HepG2 (cell line): ENCODE measurements at regions not wholly inside any gene's neighbourhood (a gene's known extent, or its start where the extent isn't known, plus 50 kb on each side); places are given as distances from the start of the nearest gene placed in this dataset.

Experiments
- ATAC-seq: fragments of 200-7000 bp; cut with Tn5 transposase; 3 replicates; pipeline ENCODE4 v1.9.1; 2020; ENCODE audit warnings: mild to moderate bottlenecking, moderate library complexity
- BruUV-seq: library from RNA; stranded (reverse); fragments of 400-500 nt; replicated peaks from 2 replicates; lab custom pipeline; 2021; lab: Mats Ljungman, UMichigan
- CTCF ChIA-PET: fragments of 300-600 bp; formaldehyde crosslinking; extraction: SDS; loops from one replicate; lab custom pipeline; 2021; ENCODE audit warnings: low total read pairs, inconsistent platforms, low intra/inter-chr PET ratio; lab: Yijun Ruan, JAX
- POLR2A ChIA-PET: fragments of 350-600 bp; sonication (Branson Sonifier 250); formaldehyde crosslinking; loops from one replicate; lab custom pipeline; 2020; ENCODE audit warnings: antibody characterized with exemption, inconsistent platforms; lab: Yijun Ruan, JAX
- DNase-seq: peaks from one replicate; pipeline ENCODE4 v3.0.0-alpha.2; 2015; ENCODE audit warnings: low spot score
- FAIRE-seq: peaks from 3 replicates; lab custom pipeline; 2011; peaks lifted over from hg19 to GRCh38; lab: Jason Lieb, UNC
- H2AFZ ChIP-seq: one replicate; pipeline ENCODE4 v1.6.1; 2011; ENCODE audit warnings: low read length, inconsistent platforms
- H3K27ac ChIP-seq: fragments of 300-600 bp; 3 replicates; pipeline ENCODE4 v1.8.0; 2011; ENCODE audit warnings: mixed run types, mild to moderate bottlenecking, mixed read lengths, low read length, inconsistent platforms; ENCODE audit not compliant: insufficient read depth; ENCODE audit errors: extremely low read length
- H3K27me3 ChIP-seq, 2 experiments: fragments of 200-600 bp in 1 of 2; 2 replicates in 1 of 2; 3 replicates in 1 of 2; pipeline versions ENCODE4 v1.6.0 to v1.8.0; 2011; ENCODE audit warnings: low read length in 2 of 2, mild to moderate bottlenecking in 2 of 2, moderate library complexity in 2 of 2, inconsistent platforms in 1 of 2; ENCODE audit not compliant: insufficient read depth in 2 of 2, control insufficient read depth in 1 of 2
- H3K36me3 ChIP-seq, 2 experiments: fragments of 200-600 bp in 1 of 2; replicated peaks in 1 of 2; 2 replicates in 1 of 2; 3 replicates in 1 of 2; pipeline versions ENCODE4 v1.5.1 to v1.8.0; 2011; ENCODE audit warnings: low read length in 2 of 2, inconsistent platforms in 1 of 2; ENCODE audit not compliant: insufficient read depth in 2 of 2, control insufficient read depth in 1 of 2
- H3K4me1 ChIP-seq: 2 replicates; pipeline ENCODE4 v1.5.1; 2012; ENCODE audit warnings: low read length, inconsistent platforms; ENCODE audit not compliant: insufficient read depth
- H3K4me2 ChIP-seq: 2 replicates; pipeline ENCODE4 v1.6.0; 2011; ENCODE audit warnings: low read depth, low read length, inconsistent platforms
- H3K4me3 ChIP-seq, 3 experiments: fragments of 200-600 bp in 1 of 3; sonication (generic), shearing (Covaris generic) in 1 of 3; replicated peaks in 1 of 3; 2 replicates each; pipeline ENCODE4 v1.5.1; 2011 to 2016; ENCODE audit warnings: low read length in 3 of 3, inconsistent platforms in 2 of 3, low read depth in 2 of 3, mild to moderate bottlenecking in 2 of 3, control low read depth in 1 of 3, mixed read lengths in 1 of 3; ENCODE audit not compliant: insufficient read depth in 1 of 3
- H3K79me2 ChIP-seq: one replicate; pipeline ENCODE4 v1.6.1; 2011; ENCODE audit warnings: low read length, inconsistent platforms; ENCODE audit not compliant: insufficient read depth
- H3K9ac ChIP-seq: 2 replicates; pipeline ENCODE4 v1.6.0; 2011; ENCODE audit warnings: mild to moderate bottlenecking, low read depth, low read length, inconsistent platforms; ENCODE audit not compliant: insufficient read depth
- H3K9me3 ChIP-seq: 2 replicates; pipeline ENCODE4 v1.5.1; 2012; ENCODE audit warnings: mild to moderate bottlenecking, low read length
- H4K20me1 ChIP-seq: 2 replicates; pipeline ENCODE4 v1.6.0; 2011; ENCODE audit warnings: inconsistent platforms, mild to moderate bottlenecking, low read length, moderate library complexity; ENCODE audit not compliant: insufficient read depth
- ATRX ChIP-seq: sonication (generic); formaldehyde crosslinking; IDR thresholded peaks from 2 replicates; pipeline ENCODE4 v1.4.0; 2020; ENCODE audit warnings: missing genetic modification reagents, borderline replicate concordance
- DNMT3B ChIP-seq: conservative IDR thresholded peaks from 2 replicates; pipeline ENCODE4 v1.6.1; 2016; ENCODE audit warnings: missing biosample characterization, control low read depth
- FOXO4 ChIP-seq: sonication (generic); formaldehyde crosslinking; conservative IDR thresholded peaks from 2 replicates; pipeline ENCODE4 v1.8.1; 2023; ENCODE audit warnings: missing genetic modification reagents
- HCFC1 ChIP-seq: fragments of 150-350 bp; IDR thresholded peaks from 2 replicates; pipeline ENCODE4 v1.6.1; 2014; ENCODE audit warnings: low read depth, low read length
- HDAC6 ChIP-seq: fragments of 200-600 bp; sonication (generic); IDR thresholded peaks from 2 replicates; pipeline ENCODE4 v1.7.0; 2017; ENCODE audit warnings: mild to moderate bottlenecking, antibody characterized with exemption, low read length, low read depth
- MED1 ChIP-seq: sonication (generic); formaldehyde crosslinking; IDR thresholded peaks from 2 replicates; pipeline ENCODE4 v1.4.0; 2020; ENCODE audit warnings: missing genetic modification reagents
- POLR2A ChIP-seq, 2 experiments: IDR thresholded peaks; 2 replicates each; pipeline ENCODE4 v1.6.1; 2011; ENCODE audit warnings: low read depth in 2 of 2, low read length in 2 of 2, mild to moderate bottlenecking in 1 of 2, moderate library complexity in 1 of 2; ENCODE audit not compliant: insufficient read depth in 1 of 2
- RARA ChIP-seq: IDR thresholded peaks from 2 replicates; pipeline ENCODE4 v1.6.1; 2016; ENCODE audit warnings: missing genetic modification reagents, missing compliant biosample characterization
- RXRA ChIP-seq: sonication (generic); formaldehyde crosslinking; IDR thresholded peaks from 2 replicates; pipeline ENCODE4 v1.5.1; 2020; ENCODE audit warnings: missing genetic modification reagents
- SIN3A ChIP-seq: IDR thresholded peaks from 2 replicates; pipeline ENCODE4 v1.6.1; 2011; ENCODE audit warnings: low read depth, mild to moderate bottlenecking, control low read depth, low read length, borderline replicate concordance
- SP2 ChIP-seq: sonication (generic); formaldehyde crosslinking; IDR thresholded peaks from 2 replicates; pipeline ENCODE4 v1.5.1; 2020; ENCODE audit warnings: mild to moderate bottlenecking, missing genetic modification reagents
- SPEN ChIP-seq: sonication (generic); formaldehyde crosslinking; IDR thresholded peaks from 2 replicates; pipeline ENCODE4 v1.5.1; 2020; ENCODE audit warnings: low read depth, mild to moderate bottlenecking, missing genetic modification reagents
- TSC22D2 ChIP-seq: sonication (generic); formaldehyde crosslinking; IDR thresholded peaks from 2 replicates; pipeline ENCODE4 v1.5.1; 2020; ENCODE audit warnings: missing genetic modification reagents, mild to moderate bottlenecking, borderline replicate concordance
- ZC3H4 ChIP-seq: sonication (generic); formaldehyde crosslinking; IDR thresholded peaks from 2 replicates; pipeline ENCODE4 v1.4.0; 2020; ENCODE audit warnings: missing genetic modification reagents, borderline replicate concordance
- ZNF430 ChIP-seq: sonication (generic); formaldehyde crosslinking; IDR thresholded peaks from 2 replicates; pipeline ENCODE4 v1.9.0; 2021; ENCODE audit warnings: mild to moderate bottlenecking, missing genetic modification reagents
- ZNF740 ChIP-seq: sonication (generic); formaldehyde crosslinking; IDR thresholded peaks from 2 replicates; pipeline ENCODE4 v1.4.0; 2020; ENCODE audit warnings: missing genetic modification reagents
- WGBS: methylation state at CpG from one replicate; pipeline ENCODE4 v1.1.6; 2017; ENCODE audit warnings: low lambda C conversion rate; 5-methylcytosine and 5-hydroxymethylcytosine counted together
- in situ Hi-C: cut with HindIII; loops from 2 replicates; pipeline ENCODE4 v1.10.0; 2017; ENCODE audit warnings: low pct_unique_long_range_greater_than_20kb; ENCODE audit not compliant: extremely low pct_ligation_motif_present
- intact Hi-C: fragments of 100-400 bp; cut with micrococcal nuclease; formaldehyde crosslinking; loops from one replicate; pipeline ENCODE4 v1.10.0; 2022; ENCODE audit not compliant: unreplicated experiment
- TF ChIP-seq, protein P1 (sequence below): sonication (generic); formaldehyde crosslinking; IDR thresholded peaks from 2 replicates; pipeline ENCODE4 v1.5.0; 2020; ENCODE audit warnings: mild to moderate bottlenecking, missing genetic modification reagents, borderline replicate concordance
- TF ChIP-seq, protein P2 (sequence below): sonication (generic); formaldehyde crosslinking; IDR thresholded peaks from 2 replicates; pipeline ENCODE4 v1.5.1; 2020; ENCODE audit warnings: missing genetic modification reagents, mild to moderate bottlenecking, borderline replicate concordance

DNA sequence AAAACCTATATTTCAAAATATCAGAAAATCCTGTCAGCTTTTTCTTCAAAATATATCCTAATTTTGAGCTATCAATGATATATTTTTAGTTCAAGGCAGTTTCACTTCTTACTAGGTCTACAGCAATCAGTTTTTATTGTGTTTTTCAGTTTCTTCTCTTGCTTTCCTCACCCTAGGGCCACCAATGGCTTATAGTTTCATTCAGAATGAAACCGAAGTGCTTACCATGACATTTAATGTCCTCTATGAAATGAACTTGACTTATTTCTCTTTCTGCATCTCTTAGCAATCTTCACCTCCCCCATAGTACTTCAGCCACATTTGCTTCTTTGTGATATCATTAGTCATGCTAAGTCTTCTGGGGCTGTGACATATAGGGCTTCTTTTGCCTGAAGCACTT lies 100.3 kb downstream of the ARL5B start (continued):
- TF ChIP-seq, protein P1, sequence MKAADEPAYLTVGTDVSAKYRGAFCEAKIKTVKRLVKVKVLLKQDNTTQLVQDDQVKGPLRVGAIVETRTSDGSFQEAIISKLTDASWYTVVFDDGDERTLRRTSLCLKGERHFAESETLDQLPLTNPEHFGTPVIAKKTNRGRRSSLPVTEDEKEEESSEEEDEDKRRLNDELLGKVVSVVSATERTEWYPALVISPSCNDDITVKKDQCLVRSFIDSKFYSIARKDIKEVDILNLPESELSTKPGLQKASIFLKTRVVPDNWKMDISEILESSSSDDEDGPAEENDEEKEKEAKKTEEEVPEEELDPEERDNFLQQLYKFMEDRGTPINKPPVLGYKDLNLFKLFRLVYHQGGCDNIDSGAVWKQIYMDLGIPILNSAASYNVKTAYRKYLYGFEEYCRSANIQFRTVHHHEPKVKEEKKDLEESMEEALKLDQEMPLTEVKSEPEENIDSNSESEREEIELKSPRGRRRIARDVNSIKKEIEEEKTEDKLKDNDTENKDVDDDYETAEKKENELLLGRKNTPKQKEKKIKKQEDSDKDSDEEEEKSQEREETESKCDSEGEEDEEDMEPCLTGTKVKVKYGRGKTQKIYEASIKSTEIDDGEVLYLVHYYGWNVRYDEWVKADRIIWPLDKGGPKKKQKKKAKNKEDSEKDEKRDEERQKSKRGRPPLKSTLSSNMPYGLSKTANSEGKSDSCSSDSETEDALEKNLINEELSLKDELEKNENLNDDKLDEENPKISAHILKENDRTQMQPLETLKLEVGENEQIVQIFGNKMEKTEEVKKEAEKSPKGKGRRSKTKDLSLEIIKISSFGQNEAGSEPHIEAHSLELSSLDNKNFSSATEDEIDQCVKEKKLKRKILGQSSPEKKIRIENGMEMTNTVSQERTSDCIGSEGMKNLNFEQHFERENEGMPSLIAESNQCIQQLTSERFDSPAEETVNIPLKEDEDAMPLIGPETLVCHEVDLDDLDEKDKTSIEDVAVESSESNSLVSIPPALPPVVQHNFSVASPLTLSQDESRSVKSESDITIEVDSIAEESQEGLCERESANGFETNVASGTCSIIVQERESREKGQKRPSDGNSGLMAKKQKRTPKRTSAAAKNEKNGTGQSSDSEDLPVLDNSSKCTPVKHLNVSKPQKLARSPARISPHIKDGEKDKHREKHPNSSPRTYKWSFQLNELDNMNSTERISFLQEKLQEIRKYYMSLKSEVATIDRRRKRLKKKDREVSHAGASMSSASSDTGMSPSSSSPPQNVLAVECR, result no peak
- no peak for TF ChIP-seq HCFC1
- TF ChIP-seq POLR2A (IDR thresholded peaks at IDR 0.05; ENCODE audit: insufficient read depth in 1 of 2, low read depth in 2 of 2, low read length in 2 of 2), result no peak
- no peak for TF ChIP-seq SP2 (CRISPR knock-in tag)

- no peak overlapping the region for H3K4me2 ChIP-seq
- WGBS, result 35% methylated on average over 4 of the region's 4 CpGs
- H3K4me1 ChIP-seq, result no peaks in the 10 kb centered on the region
- ATAC-seq, result no peak
- H3K27ac ChIP-seq, result no peak overlapping the region
- intact Hi-C loops (no loop called here), in situ Hi-C loops (no loop called here)
- no peaks in the 10 kb centered on the region for H4K20me1 ChIP-seq
- H2AFZ ChIP-seq, result no peak overlapping the region
- no peaks in the 10 kb centered on the region for H3K79me2 ChIP-seq
- ChIA-PET POLR2A (no interaction called here), CTCF (no interaction called here)
- no peaks in the 10 kb centered on the region for H3K9me3 ChIP-seq
- DNase-seq, result no peak
- no peak overlapping the region for H3K4me3 ChIP-seq
- BruUV-seq, result no TSS peak
- no peaks in the 10 kb centered on the region for H3K36me3 ChIP-seq
- no peaks in the 10 kb centered on the region for H3K27me3 ChIP-seq
- FAIRE-seq, result no peak
- H3K9ac ChIP-seq, result no peak overlapping the region
- TF ChIP-seq ZNF740 (CRISPR knock-in tag), result no peak
- TF ChIP-seq TSC22D2 (CRISPR knock-in tag), result no peak
- TF ChIP-seq HDAC6, result no peak
- TF ChIP-seq MED1 (CRISPR knock-in tag), result no peak
- no peak for TF ChIP-seq RXRA
- no peak for TF ChIP-seq ATRX
- no peak for TF ChIP-seq RARA
- TF ChIP-seq SPEN (CRISPR knock-in tag), result no peak
- no peak for TF ChIP-seq DNMT3B (CRISPR knock-in tag)
- TF ChIP-seq FOXO4, result no peak
- TF ChIP-seq, protein P2, sequence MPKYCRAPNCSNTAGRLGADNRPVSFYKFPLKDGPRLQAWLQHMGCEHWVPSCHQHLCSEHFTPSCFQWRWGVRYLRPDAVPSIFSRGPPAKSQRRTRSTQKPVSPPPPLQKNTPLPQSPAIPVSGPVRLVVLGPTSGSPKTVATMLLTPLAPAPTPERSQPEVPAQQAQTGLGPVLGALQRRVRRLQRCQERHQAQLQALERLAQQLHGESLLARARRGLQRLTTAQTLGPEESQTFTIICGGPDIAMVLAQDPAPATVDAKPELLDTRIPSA (CRISPR knock-in tag), result no peak
- TF ChIP-seq ZC3H4, result no peak
- TF ChIP-seq ZNF430 (CRISPR knock-in tag), result no peak
- TF ChIP-seq SIN3A, result no peak
Observed at GRCh38 chr10:18760836-18761235, 101.6 kb downstream of the ARL5B start.
